ENCODE measurements at regions not wholly inside any gene's neighbourhood (a gene's known extent, or its start where the extent isn't known, plus 50 kb on each side); places are given as distances from the start of the nearest gene placed in this dataset.

DNA sequence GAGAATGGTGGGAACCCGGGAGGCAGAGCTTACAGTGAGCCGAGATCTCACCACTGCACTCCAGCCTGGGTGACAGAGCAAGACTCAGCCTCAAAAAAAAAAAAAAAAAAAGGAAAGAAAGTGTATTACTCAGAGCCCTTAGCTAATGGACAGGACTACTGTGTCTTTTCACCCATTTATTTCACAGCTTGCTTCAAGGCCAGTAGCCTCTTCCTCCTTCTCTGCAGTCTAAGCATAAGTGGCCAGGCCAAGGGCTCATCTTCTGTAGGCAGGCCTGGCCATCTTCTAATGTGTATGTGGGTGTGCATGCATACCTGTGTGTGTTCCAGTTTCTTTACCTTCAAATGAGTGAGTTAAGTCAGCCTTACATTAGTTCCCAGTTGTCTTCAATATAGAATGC lies 94.8 kb upstream of the GDF10 start:
- Histone ChIP-seq H3K4me1 (no peaks in the 10 kb centered on the region), H3K36me3 (no peaks in the 10 kb centered on the region), H3K27me3 (no peaks in the 10 kb centered on the region), H3K4me3 (no peak overlapping the region), H3K9me3 (no peaks in the 10 kb centered on the region), H3K27ac (no peak overlapping the region)
- DNase-seq, result no peak
- TF ChIP-seq CTCF (IDR thresholded peaks at IDR 0.05) (no peak), POLR2A (IDR thresholded peaks at IDR 0.05) (no peak)
- intact Hi-C loops (cut with DNase I; ENCODE audit: low total_unique reads), result no loop called here

DNA sequence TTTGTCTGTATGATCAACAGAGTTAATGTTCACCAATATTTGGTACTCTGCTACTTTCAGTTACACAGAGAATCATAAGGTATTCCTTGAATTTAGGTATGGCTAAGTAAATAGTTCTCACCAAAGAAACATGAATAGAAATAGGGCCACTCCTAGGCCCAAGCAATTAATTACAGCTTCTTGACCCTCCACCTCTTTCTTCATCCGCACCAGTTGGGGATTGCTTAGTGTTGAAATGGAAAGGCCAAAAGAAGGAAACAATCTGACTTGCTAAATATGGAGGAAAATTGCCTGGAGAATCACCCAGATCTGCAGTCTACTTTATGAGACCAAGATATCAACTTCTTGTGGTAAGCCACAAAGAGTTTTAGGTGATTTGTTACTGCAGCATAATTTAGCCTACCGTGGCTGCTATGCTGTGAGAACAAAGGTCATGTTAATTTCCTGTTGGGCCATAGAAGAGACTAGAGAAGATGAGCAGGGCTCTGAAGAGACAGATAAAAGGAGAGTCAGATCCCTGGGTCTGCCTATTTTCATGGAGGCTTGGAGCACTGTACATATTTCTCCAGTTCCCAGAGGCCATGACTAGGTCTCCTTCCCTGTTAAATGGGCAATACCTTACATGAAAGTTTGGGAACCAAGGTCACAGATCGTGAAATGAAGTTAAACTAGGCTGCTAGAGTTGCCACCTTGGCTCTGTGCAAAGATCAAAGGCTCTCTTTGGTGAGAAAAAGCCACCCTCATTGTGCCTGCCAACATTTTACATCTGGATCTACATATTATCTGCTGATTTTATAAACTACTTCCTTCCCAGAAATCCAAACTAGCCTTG lies 93.3 kb upstream of the GDF10 start:
- H3K36me3 ChIP-seq, result no peaks in the 10 kb centered on the region
- TF ChIP-seq POLR2A (IDR thresholded peaks at IDR 0.05), result no peak
- no peak for TF ChIP-seq CTCF (IDR thresholded peaks at IDR 0.05)
- H3K4me1 ChIP-seq, result no peaks in the 10 kb centered on the region
- H3K27ac ChIP-seq, result no peak overlapping the region
- H3K4me3 ChIP-seq, result no peak overlapping the region
- DNase-seq, result no peak
- H3K27me3 ChIP-seq, result no peaks in the 10 kb centered on the region
- intact Hi-C loops (cut with DNase I; ENCODE audit: low total_unique reads), result no loop called here
- H3K9me3 ChIP-seq, result no peaks in the 10 kb centered on the region

- Histone ChIP-seq H3K36me3 (no peaks in the 10 kb centered on the region), H3K4me3 (no peak overlapping the region), H3K27me3 (no peaks in the 10 kb centered on the region), H3K4me1 (no peaks in the 10 kb centered on the region), H3K9me3 (no peaks in the 10 kb centered on the region), H3K27ac (no peak overlapping the region)
- DNase-seq, result no peak
- TF ChIP-seq POLR2A (IDR thresholded peaks at IDR 0.05) (no peak), CTCF (IDR thresholded peaks at IDR 0.05) (no peak)
- intact Hi-C loops (cut with DNase I; ENCODE audit: low total_unique reads), result no loop called here
Measured at GRCh38 chr10:47207281-47207615, 92.7 kb upstream of the GDF10 start.

GRCh38 chr10:47207894-47208469 lies 92.0 kb upstream of the GDF10 start:
- no peaks in the 10 kb centered on the region for H3K4me1 ChIP-seq
- H3K27me3 ChIP-seq, result no peaks in the 10 kb centered on the region
- H3K9me3 ChIP-seq, result no peaks in the 10 kb centered on the region
- H3K27ac ChIP-seq, result no peak overlapping the region
- intact Hi-C loops (cut with DNase I; ENCODE audit: low total_unique reads), result no loop called here
- no peak overlapping the region for H3K4me3 ChIP-seq
- DNase-seq, result no peak
- TF ChIP-seq POLR2A (IDR thresholded peaks at IDR 0.05), result no peak
- TF ChIP-seq CTCF (IDR thresholded peaks at IDR 0.05), result no peak
- H3K36me3 ChIP-seq, result no peaks in the 10 kb centered on the region

DNA sequence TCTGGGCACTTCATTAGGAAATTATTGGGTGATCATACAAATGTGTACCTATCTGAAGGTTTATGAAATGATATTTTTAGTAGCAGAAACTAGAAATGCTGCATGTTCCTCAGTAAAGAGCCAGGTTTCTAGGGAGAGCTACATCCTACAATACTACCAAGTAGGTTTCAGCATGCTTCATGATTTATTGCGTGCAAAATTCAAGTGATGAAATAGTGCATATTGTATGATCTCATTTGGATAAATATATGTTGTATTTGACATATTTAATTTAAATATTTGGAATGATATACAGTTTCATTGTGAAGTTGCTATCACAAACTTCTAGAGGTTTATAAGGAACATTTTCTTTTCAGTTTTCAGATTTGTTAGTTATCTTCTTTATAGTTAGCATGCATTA lies 90.5 kb upstream of the GDF10 start:
- Histone ChIP-seq H3K27ac (no peak overlapping the region), H3K4me1 (no peaks in the 10 kb centered on the region), H3K4me3 (no peak overlapping the region), H3K9me3 (no peaks in the 10 kb centered on the region), H3K27me3 (no peaks in the 10 kb centered on the region), H3K36me3 (no peaks in the 10 kb centered on the region)
- intact Hi-C loops (cut with DNase I; ENCODE audit: low total_unique reads), result no loop called here
- no peak for TF ChIP-seq POLR2A (IDR thresholded peaks at IDR 0.05)
- no peak for TF ChIP-seq CTCF (IDR thresholded peaks at IDR 0.05)
- DNase-seq, result no peak
